ENCODE measurements at regions not wholly inside any gene's neighbourhood (a gene's known extent, or its start where the extent isn't known, plus 50 kb on each side); places are given as distances from the start of the nearest gene placed in this dataset.

DNA sequence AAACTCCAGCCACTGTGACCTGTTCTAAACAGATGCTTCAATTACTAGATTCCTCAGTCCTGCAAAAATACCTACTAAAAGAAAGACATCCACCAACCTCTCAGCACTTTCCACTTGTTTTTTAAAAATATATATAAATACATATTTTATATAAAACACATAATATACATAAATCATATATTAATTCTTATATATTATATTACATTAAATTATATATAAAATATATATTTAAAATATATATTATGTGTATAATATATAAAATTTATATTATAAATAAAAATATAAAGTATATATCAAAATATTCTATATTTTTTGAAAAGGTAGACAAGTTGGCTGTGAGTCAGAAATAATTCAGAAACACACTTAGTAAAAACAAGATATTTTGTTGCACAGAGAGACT is 2371.8 kb upstream of the ACO1 start:
- no peak overlapping the region for H3K23ac ChIP-seq (ENCODE audit: low read length in 2 of 2)
- H3K4ac ChIP-seq (ENCODE audit: low read depth in 1 of 2, low read length in 2 of 2) = no peak overlapping the region
- H2BK5ac ChIP-seq (ENCODE audit: low read depth, low read length, poor library complexity, severe bottlenecking) = no peak overlapping the region
- no peak overlapping the region for H3K18ac ChIP-seq (ENCODE audit: low read depth in 1 of 2, low read length in 2 of 2)
- H3K36me3 ChIP-seq (ENCODE audit: control insufficient read depth in 1 of 2, insufficient read depth in 2 of 2, low read depth in 1 of 2, low read length in 2 of 2) = no peaks in the 10 kb centered on the region
- H3K4me1 ChIP-seq (ENCODE audit: control insufficient read depth, insufficient read depth, low read depth, low read length) = no peaks in the 10 kb centered on the region
- H3K27me3 ChIP-seq (ENCODE audit: control insufficient read depth in 1 of 2, insufficient read depth in 1 of 2, low read length in 2 of 2) = no peaks in the 10 kb centered on the region
- no peak overlapping the region for H2BK12ac ChIP-seq (ENCODE audit: low read length in 2 of 2)
- H3K9ac ChIP-seq (ENCODE audit: low read length) = no peak overlapping the region
- no peak overlapping the region for H2BK120ac ChIP-seq (ENCODE audit: low read depth, low read length)
- no peak overlapping the region for H3K4me3 ChIP-seq (ENCODE audit: insufficient read depth in 1 of 2, low read depth in 1 of 2, low read length in 2 of 2)
- H3K27ac ChIP-seq (ENCODE audit: low read length, poor library complexity, severe bottlenecking) = no peak overlapping the region
- H2AFZ ChIP-seq (ENCODE audit: low read depth, low read length) = no peak overlapping the region
- H4K91ac ChIP-seq (ENCODE audit: low read length) = no peak overlapping the region
- no peaks in the 10 kb centered on the region for H3K79me1 ChIP-seq (replicated peaks; ENCODE audit: low read length, poor library complexity, severe bottlenecking)
- no peak for DNase-seq
- H2AK5ac ChIP-seq (ENCODE audit: low read length, severe bottlenecking) = no peak overlapping the region
- H3K14ac ChIP-seq (ENCODE audit: low read length in 2 of 2) = no peak overlapping the region
- H2BK15ac ChIP-seq (ENCODE audit: low read depth, poor library complexity, severe bottlenecking) = no peak overlapping the region
- H3K4me2 ChIP-seq (ENCODE audit: low read length, poor library complexity, severe bottlenecking) = no peak overlapping the region
- no peak overlapping the region for H4K8ac ChIP-seq (ENCODE audit: low read length)
- no peaks in the 10 kb centered on the region for H3K9me3 ChIP-seq (ENCODE audit: control insufficient read depth, low read length)

DNA sequence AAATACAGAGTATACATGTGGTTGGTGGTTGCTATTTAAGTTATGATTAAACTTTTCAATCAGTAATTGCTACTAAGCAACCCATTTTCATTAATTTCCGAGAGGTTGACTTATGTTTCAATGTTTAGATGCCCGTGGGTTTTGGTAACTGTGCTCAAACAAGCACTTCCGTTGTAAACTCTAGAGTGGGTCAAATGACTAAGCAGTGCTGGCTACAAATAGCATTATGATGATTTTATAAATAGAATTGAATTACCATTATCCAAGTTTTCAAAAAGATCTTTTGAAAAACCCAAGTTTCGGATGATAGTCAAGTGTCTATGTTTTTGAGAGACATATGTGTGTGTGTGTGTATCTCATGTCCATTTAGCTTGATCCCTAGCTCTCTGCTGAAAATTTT is 2369.4 kb upstream of the ACO1 start:
- Histone ChIP-seq H3K4me3 (ENCODE audit: insufficient read depth in 1 of 2, low read depth in 1 of 2, low read length in 2 of 2) (no peak overlapping the region), H3K36me3 (ENCODE audit: control insufficient read depth in 1 of 2, insufficient read depth in 2 of 2, low read depth in 1 of 2, low read length in 2 of 2) (no peaks in the 10 kb centered on the region), H2BK120ac (ENCODE audit: low read depth, low read length) (no peak overlapping the region), H3K27ac (ENCODE audit: low read length, poor library complexity, severe bottlenecking) (no peak overlapping the region), H3K9me3 (ENCODE audit: control insufficient read depth, low read length) (no peaks in the 10 kb centered on the region), H4K8ac (ENCODE audit: low read length) (no peak overlapping the region), H2AK5ac (ENCODE audit: low read length, severe bottlenecking) (no peak overlapping the region), H3K4ac (ENCODE audit: low read depth in 1 of 2, low read length in 2 of 2) (no peak overlapping the region), H3K14ac (ENCODE audit: low read length in 2 of 2) (no peak overlapping the region), H3K79me1 (replicated peaks; ENCODE audit: low read length, poor library complexity, severe bottlenecking) (no peaks in the 10 kb centered on the region), H2BK15ac (ENCODE audit: low read depth, poor library complexity, severe bottlenecking) (no peak overlapping the region), H2AFZ (ENCODE audit: low read depth, low read length) (no peak overlapping the region), H2BK12ac (ENCODE audit: low read length in 2 of 2) (no peak overlapping the region), H3K4me1 (ENCODE audit: control insufficient read depth, insufficient read depth, low read depth, low read length) (no peaks in the 10 kb centered on the region), H3K27me3 (ENCODE audit: control insufficient read depth in 1 of 2, insufficient read depth in 1 of 2, low read length in 2 of 2) (no peaks in the 10 kb centered on the region), H4K91ac (ENCODE audit: low read length) (no peak overlapping the region), H3K18ac (ENCODE audit: low read depth in 1 of 2, low read length in 2 of 2) (no peak overlapping the region), H2BK5ac (ENCODE audit: low read depth, low read length, poor library complexity, severe bottlenecking) (no peak overlapping the region), H3K23ac (ENCODE audit: low read length in 2 of 2) (no peak overlapping the region), H3K9ac (ENCODE audit: low read length) (no peak overlapping the region), H3K4me2 (ENCODE audit: low read length, poor library complexity, severe bottlenecking) (no peak overlapping the region)
- WGBS = 75% methylated on average over 3 of the region's 4 CpGs
- DNase-seq = peak; percentile 7

DNA sequence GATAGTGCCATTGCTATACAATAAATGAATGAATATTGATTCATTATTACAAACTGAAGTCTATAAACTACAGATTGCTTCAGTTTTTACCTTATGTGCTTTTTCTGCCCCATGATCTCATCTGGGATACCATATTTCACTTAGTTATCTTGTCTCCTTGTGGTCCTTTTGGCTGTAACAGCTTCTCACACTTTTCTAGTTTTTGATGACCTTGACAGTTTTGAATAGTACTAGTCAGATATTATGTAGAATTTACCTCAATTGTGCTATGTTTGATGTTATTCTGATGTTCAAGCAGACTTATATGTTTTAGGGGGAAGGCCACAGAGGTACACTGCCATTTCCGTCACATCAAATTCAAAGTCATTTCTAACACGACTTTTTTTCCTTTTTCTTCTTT is 2364.3 kb upstream of the ACO1 start:
- no CpG with 5 or more reads among the region's 2 CpGs for WGBS
- no peaks in the 10 kb centered on the region for H3K79me1 ChIP-seq (replicated peaks; ENCODE audit: low read length, poor library complexity, severe bottlenecking)
- no peak for DNase-seq
- H3K9me3 ChIP-seq (ENCODE audit: control insufficient read depth, low read length) = no peaks in the 10 kb centered on the region
- no peaks in the 10 kb centered on the region for H3K4me1 ChIP-seq (ENCODE audit: control insufficient read depth, insufficient read depth, low read depth, low read length)
- H3K18ac ChIP-seq (ENCODE audit: low read depth in 1 of 2, low read length in 2 of 2) = no peak overlapping the region
- H4K91ac ChIP-seq (ENCODE audit: low read length) = no peak overlapping the region
- H3K23ac ChIP-seq (ENCODE audit: low read length in 2 of 2) = no peak overlapping the region
- no peak overlapping the region for H3K14ac ChIP-seq (ENCODE audit: low read length in 2 of 2)
- H3K27me3 ChIP-seq (ENCODE audit: control insufficient read depth in 1 of 2, insufficient read depth in 1 of 2, low read length in 2 of 2) = no peaks in the 10 kb centered on the region
- H2AK5ac ChIP-seq (ENCODE audit: low read length, severe bottlenecking) = no peak overlapping the region
- no peak overlapping the region for H4K8ac ChIP-seq (ENCODE audit: low read length)
- no peak overlapping the region for H2BK12ac ChIP-seq (ENCODE audit: low read length in 2 of 2)
- H3K4me2 ChIP-seq (ENCODE audit: low read length, poor library complexity, severe bottlenecking) = no peak overlapping the region
- no peak overlapping the region for H3K4ac ChIP-seq (ENCODE audit: low read depth in 1 of 2, low read length in 2 of 2)
- no peak overlapping the region for H3K9ac ChIP-seq (ENCODE audit: low read length)
- no peak overlapping the region for H3K4me3 ChIP-seq (ENCODE audit: insufficient read depth in 1 of 2, low read depth in 1 of 2, low read length in 2 of 2)
- no peaks in the 10 kb centered on the region for H3K36me3 ChIP-seq (ENCODE audit: control insufficient read depth in 1 of 2, insufficient read depth in 2 of 2, low read depth in 1 of 2, low read length in 2 of 2)
- no peak overlapping the region for H2BK5ac ChIP-seq (ENCODE audit: low read depth, low read length, poor library complexity, severe bottlenecking)
- no peak overlapping the region for H3K27ac ChIP-seq (ENCODE audit: low read length, poor library complexity, severe bottlenecking)
- no peak overlapping the region for H2AFZ ChIP-seq (ENCODE audit: low read depth, low read length)
- no peak overlapping the region for H2BK15ac ChIP-seq (ENCODE audit: low read depth, poor library complexity, severe bottlenecking)
- no peak overlapping the region for H2BK120ac ChIP-seq (ENCODE audit: low read depth, low read length)

DNA sequence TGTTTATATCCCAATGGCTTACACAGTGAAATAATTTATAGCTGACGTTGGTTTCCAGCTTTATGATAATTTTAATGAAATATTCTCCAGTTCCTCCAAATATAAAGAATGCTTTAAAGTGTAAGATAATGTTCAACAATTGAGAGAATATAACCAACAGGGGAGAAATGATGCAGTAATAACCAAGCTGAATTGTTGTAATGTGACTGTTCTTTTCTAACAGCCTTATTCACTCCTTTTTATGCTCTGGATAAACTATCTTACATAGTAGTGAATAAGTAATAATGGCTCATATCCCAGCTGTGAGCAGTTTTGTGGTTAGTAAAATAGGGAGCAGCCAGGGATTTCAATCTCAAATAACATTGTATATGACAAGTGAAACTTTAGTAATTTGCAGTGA is 2348.7 kb upstream of the ACO1 start:
- no peak overlapping the region for H3K4me3 ChIP-seq (ENCODE audit: insufficient read depth in 1 of 2, low read depth in 1 of 2, low read length in 2 of 2)
- no peak overlapping the region for H2BK120ac ChIP-seq (ENCODE audit: low read depth, low read length)
- no peak overlapping the region for H3K9ac ChIP-seq (ENCODE audit: low read length)
- no peaks in the 10 kb centered on the region for H3K9me3 ChIP-seq (ENCODE audit: control insufficient read depth, low read length)
- no peak overlapping the region for H3K27ac ChIP-seq (ENCODE audit: low read length, poor library complexity, severe bottlenecking)
- H3K18ac ChIP-seq (ENCODE audit: low read depth in 1 of 2, low read length in 2 of 2) = no peak overlapping the region
- H2AK5ac ChIP-seq (ENCODE audit: low read length, severe bottlenecking) = no peak overlapping the region
- no peak overlapping the region for H3K14ac ChIP-seq (ENCODE audit: low read length in 2 of 2)
- H4K91ac ChIP-seq (ENCODE audit: low read length) = no peak overlapping the region
- no peak overlapping the region for H4K8ac ChIP-seq (ENCODE audit: low read length)
- H2AFZ ChIP-seq (ENCODE audit: low read depth, low read length) = no peak overlapping the region
- H3K79me1 ChIP-seq (replicated peaks; ENCODE audit: low read length, poor library complexity, severe bottlenecking) = no peaks in the 10 kb centered on the region
- H3K23ac ChIP-seq (ENCODE audit: low read length in 2 of 2) = no peak overlapping the region
- H3K4me2 ChIP-seq (ENCODE audit: low read length, poor library complexity, severe bottlenecking) = no peak overlapping the region
- no peak overlapping the region for H2BK5ac ChIP-seq (ENCODE audit: low read depth, low read length, poor library complexity, severe bottlenecking)
- no peak overlapping the region for H2BK12ac ChIP-seq (ENCODE audit: low read length in 2 of 2)
- no peak for DNase-seq
- no peaks in the 10 kb centered on the region for H3K27me3 ChIP-seq (ENCODE audit: control insufficient read depth in 1 of 2, insufficient read depth in 1 of 2, low read length in 2 of 2)
- H3K4me1 ChIP-seq (ENCODE audit: control insufficient read depth, insufficient read depth, low read depth, low read length) = no peaks in the 10 kb centered on the region
- H2BK15ac ChIP-seq (ENCODE audit: low read depth, poor library complexity, severe bottlenecking) = no peak overlapping the region
- H3K4ac ChIP-seq (ENCODE audit: low read depth in 1 of 2, low read length in 2 of 2) = no peak overlapping the region
- H3K36me3 ChIP-seq (ENCODE audit: control insufficient read depth in 1 of 2, insufficient read depth in 2 of 2, low read depth in 1 of 2, low read length in 2 of 2) = no peaks in the 10 kb centered on the region
- no CpG with 5 or more reads among the region's 1 CpG for WGBS
